HepG2 (cell line): ENCODE measurements at regions not wholly inside any gene's neighbourhood (a gene's known extent, or its start where the extent isn't known, plus 50 kb on each side); places are given as distances from the start of the nearest gene placed in this dataset.
A peak's percentile ranks its signal among the peaks of the same experiment; 100 is the strongest.

ENCODE experiments used
- ARNT2 ChIP-seq: sonication (generic); formaldehyde crosslinking; IDR thresholded peaks from 2 replicates; pipeline ENCODE4 v1.8.0; 2022; ENCODE audit warnings: mild to moderate bottlenecking, low read depth, missing genetic modification reagents, moderate library complexity
- ATF7-NPFF ChIP-seq: sonication (generic); formaldehyde crosslinking; IDR thresholded peaks from 2 replicates; pipeline ENCODE4 v1.8.1; 2023; ENCODE audit warnings: mild to moderate bottlenecking, low read depth, missing genetic modification reagents, moderate library complexity
- FLYWCH1 ChIP-seq: sonication (generic); formaldehyde crosslinking; IDR thresholded peaks from 2 replicates; pipeline ENCODE4 v1.8.1; 2023; ENCODE audit warnings: mild to moderate bottlenecking, missing genetic modification reagents
- HOXA5 ChIP-seq: sonication (generic); formaldehyde crosslinking; IDR thresholded peaks from 2 replicates; pipeline ENCODE4 v1.4.0; 2020; ENCODE audit warnings: missing genetic modification reagents
- MEIS2 ChIP-seq: sonication (generic); formaldehyde crosslinking; IDR thresholded peaks from 2 replicates; pipeline ENCODE4 v1.9.0; 2021; ENCODE audit warnings: mild to moderate bottlenecking, missing genetic modification reagents
- MTF1 ChIP-seq: sonication (generic); formaldehyde crosslinking; IDR thresholded peaks from 2 replicates; pipeline ENCODE4 v1.5.0; 2020; ENCODE audit warnings: missing genetic modification reagents
- NCOA2 ChIP-seq: sonication (generic); formaldehyde crosslinking; IDR thresholded peaks from 2 replicates; pipeline ENCODE4 v1.8.0; 2022; ENCODE audit warnings: inconsistent platforms
- NKX3-1 ChIP-seq: sonication (generic); formaldehyde crosslinking; IDR thresholded peaks from 2 replicates; pipeline ENCODE4 v1.5.0; 2020; ENCODE audit warnings: missing genetic modification reagents
- PHB2 ChIP-seq: fragments of 450-650 bp; IDR thresholded peaks from 2 replicates; pipeline ENCODE4 v1.6.1; 2018; ENCODE audit not compliant: partially characterized antibody
- RFXAP ChIP-seq: sonication (generic); formaldehyde crosslinking; IDR thresholded peaks from 2 replicates; pipeline ENCODE4 v1.4.0; 2020; ENCODE audit warnings: missing genetic modification reagents, borderline replicate concordance
- RORA ChIP-seq: sonication (generic); formaldehyde crosslinking; IDR thresholded peaks from 2 replicates; pipeline ENCODE4 v1.5.0; 2020; ENCODE audit warnings: mild to moderate bottlenecking, missing genetic modification reagents, moderate library complexity
- ZNF354B ChIP-seq: sonication (generic); formaldehyde crosslinking; IDR thresholded peaks from 2 replicates; pipeline ENCODE4 v1.8.0; 2022; ENCODE audit warnings: mild to moderate bottlenecking, missing genetic modification reagents
- ZNF672 ChIP-seq: sonication (generic); formaldehyde crosslinking; IDR thresholded peaks from 2 replicates; pipeline ENCODE4 v1.8.1; 2022; ENCODE audit warnings: missing genetic modification reagents
- TF ChIP-seq, protein P1 (sequence below): IDR thresholded peaks from 2 replicates; pipeline ENCODE4 v1.6.1; 2016; ENCODE audit warnings: low read depth
- TF ChIP-seq, protein P2 (sequence below): sonication (generic); formaldehyde crosslinking; IDR thresholded peaks from 2 replicates; pipeline ENCODE4 v1.4.0; 2020; ENCODE audit warnings: missing genetic modification reagents
- TF ChIP-seq, protein P3 (sequence below): sonication (generic); formaldehyde crosslinking; IDR thresholded peaks from 2 replicates; pipeline ENCODE4 v1.8.0; 2022; ENCODE audit warnings: mild to moderate bottlenecking, missing genetic modification reagents, moderate library complexity
- TF ChIP-seq, protein P4 (sequence below): sonication (generic); formaldehyde crosslinking; IDR thresholded peaks from 2 replicates; pipeline ENCODE4 v1.4.0; 2020; ENCODE audit warnings: missing genetic modification reagents
- TF ChIP-seq, protein P5 (sequence below): sonication (generic); formaldehyde crosslinking; IDR thresholded peaks from 2 replicates; pipeline ENCODE4 v1.9.0; 2021; ENCODE audit warnings: mild to moderate bottlenecking, missing genetic modification reagents

DNA sequence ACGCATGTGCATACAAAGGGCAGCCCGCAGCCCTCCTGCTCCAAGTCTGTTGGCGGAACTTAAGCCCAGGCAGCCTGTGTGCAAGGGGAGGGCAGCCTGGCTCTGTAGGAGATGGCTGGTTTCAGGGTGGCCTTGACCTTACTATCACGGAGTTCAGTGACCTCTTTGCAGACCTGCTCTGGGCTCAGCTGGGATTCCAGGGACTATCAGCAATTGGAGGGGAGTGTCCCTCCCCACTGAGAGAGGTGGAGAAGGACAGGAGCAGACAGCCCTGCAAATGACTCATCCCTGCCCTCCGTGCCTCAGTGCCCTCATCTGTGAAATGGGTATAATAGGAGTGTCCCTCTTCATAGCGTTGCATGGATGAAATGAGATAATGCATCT is 66.2 kb upstream of the DLK1 start (continued):
- TF ChIP-seq, protein P1, sequence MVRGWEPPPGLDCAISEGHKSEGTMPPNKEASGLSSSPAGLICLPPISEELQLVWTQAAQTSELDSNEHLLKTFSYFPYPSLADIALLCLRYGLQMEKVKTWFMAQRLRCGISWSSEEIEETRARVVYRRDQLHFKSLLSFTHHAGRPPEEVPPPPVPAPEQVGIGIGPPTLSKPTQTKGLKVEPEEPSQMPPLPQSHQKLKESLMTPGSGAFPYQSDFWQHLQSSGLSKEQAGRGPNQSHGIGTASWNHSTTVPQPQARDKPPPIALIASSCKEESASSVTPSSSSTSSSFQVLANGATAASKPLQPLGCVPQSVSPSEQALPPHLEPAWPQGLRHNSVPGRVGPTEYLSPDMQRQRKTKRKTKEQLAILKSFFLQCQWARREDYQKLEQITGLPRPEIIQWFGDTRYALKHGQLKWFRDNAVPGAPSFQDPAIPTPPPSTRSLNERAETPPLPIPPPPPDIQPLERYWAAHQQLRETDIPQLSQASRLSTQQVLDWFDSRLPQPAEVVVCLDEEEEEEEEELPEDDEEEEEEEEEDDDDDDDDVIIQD (CRISPR knock-in tag), result no peak
- no peak for TF ChIP-seq RORA (CRISPR knock-in tag)
- TF ChIP-seq, protein P2, sequence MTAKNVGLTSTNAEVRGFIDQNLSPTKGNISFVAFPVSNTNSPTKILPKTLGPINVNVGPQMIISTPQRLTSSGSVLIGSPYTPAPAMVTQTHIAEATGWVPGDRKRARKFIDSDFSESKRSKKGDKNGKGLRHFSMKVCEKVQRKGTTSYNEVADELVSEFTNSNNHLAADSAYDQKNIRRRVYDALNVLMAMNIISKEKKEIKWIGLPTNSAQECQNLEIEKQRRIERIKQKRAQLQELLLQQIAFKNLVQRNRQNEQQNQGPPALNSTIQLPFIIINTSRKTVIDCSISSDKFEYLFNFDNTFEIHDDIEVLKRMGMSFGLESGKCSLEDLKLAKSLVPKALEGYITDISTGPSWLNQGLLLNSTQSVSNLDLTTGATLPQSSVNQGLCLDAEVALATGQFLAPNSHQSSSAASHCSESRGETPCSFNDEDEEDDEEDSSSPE (CRISPR knock-in tag), result no peak
- TF ChIP-seq ARNT2 (CRISPR knock-in tag), result no peak
- TF ChIP-seq ATF7-NPFF, result no peak
- TF ChIP-seq HOXA5 (CRISPR knock-in tag), result no peak
- no peak for TF ChIP-seq MEIS2 (CRISPR knock-in tag)
- no peak for TF ChIP-seq MTF1 (CRISPR knock-in tag)
- no peak for TF ChIP-seq PHB2
- TF ChIP-seq FLYWCH1, result no peak
- TF ChIP-seq RFXAP, result no peak
- TF ChIP-seq ZNF672 (CRISPR knock-in tag), result no peak
- TF ChIP-seq ZNF354B, result no peak
- TF ChIP-seq, protein P3, sequence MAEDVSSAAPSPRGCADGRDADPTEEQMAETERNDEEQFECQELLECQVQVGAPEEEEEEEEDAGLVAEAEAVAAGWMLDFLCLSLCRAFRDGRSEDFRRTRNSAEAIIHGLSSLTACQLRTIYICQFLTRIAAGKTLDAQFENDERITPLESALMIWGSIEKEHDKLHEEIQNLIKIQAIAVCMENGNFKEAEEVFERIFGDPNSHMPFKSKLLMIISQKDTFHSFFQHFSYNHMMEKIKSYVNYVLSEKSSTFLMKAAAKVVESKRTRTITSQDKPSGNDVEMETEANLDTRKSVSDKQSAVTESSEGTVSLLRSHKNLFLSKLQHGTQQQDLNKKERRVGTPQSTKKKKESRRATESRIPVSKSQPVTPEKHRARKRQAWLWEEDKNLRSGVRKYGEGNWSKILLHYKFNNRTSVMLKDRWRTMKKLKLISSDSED, result no peak
- TF ChIP-seq, protein P4, sequence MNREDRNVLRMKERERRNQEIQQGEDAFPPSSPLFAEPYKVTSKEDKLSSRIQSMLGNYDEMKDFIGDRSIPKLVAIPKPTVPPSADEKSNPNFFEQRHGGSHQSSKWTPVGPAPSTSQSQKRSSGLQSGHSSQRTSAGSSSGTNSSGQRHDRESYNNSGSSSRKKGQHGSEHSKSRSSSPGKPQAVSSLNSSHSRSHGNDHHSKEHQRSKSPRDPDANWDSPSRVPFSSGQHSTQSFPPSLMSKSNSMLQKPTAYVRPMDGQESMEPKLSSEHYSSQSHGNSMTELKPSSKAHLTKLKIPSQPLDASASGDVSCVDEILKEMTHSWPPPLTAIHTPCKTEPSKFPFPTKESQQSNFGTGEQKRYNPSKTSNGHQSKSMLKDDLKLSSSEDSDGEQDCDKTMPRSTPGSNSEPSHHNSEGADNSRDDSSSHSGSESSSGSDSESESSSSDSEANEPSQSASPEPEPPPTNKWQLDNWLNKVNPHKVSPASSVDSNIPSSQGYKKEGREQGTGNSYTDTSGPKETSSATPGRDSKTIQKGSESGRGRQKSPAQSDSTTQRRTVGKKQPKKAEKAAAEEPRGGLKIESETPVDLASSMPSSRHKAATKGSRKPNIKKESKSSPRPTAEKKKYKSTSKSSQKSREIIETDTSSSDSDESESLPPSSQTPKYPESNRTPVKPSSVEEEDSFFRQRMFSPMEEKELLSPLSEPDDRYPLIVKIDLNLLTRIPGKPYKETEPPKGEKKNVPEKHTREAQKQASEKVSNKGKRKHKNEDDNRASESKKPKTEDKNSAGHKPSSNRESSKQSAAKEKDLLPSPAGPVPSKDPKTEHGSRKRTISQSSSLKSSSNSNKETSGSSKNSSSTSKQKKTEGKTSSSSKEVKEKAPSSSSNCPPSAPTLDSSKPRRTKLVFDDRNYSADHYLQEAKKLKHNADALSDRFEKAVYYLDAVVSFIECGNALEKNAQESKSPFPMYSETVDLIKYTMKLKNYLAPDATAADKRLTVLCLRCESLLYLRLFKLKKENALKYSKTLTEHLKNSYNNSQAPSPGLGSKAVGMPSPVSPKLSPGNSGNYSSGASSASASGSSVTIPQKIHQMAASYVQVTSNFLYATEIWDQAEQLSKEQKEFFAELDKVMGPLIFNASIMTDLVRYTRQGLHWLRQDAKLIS (CRISPR knock-in tag), result no peak
- peak; percentile 35; the same call in 1 of the 2 replicates for TF ChIP-seq NCOA2
- TF ChIP-seq, protein P5, sequence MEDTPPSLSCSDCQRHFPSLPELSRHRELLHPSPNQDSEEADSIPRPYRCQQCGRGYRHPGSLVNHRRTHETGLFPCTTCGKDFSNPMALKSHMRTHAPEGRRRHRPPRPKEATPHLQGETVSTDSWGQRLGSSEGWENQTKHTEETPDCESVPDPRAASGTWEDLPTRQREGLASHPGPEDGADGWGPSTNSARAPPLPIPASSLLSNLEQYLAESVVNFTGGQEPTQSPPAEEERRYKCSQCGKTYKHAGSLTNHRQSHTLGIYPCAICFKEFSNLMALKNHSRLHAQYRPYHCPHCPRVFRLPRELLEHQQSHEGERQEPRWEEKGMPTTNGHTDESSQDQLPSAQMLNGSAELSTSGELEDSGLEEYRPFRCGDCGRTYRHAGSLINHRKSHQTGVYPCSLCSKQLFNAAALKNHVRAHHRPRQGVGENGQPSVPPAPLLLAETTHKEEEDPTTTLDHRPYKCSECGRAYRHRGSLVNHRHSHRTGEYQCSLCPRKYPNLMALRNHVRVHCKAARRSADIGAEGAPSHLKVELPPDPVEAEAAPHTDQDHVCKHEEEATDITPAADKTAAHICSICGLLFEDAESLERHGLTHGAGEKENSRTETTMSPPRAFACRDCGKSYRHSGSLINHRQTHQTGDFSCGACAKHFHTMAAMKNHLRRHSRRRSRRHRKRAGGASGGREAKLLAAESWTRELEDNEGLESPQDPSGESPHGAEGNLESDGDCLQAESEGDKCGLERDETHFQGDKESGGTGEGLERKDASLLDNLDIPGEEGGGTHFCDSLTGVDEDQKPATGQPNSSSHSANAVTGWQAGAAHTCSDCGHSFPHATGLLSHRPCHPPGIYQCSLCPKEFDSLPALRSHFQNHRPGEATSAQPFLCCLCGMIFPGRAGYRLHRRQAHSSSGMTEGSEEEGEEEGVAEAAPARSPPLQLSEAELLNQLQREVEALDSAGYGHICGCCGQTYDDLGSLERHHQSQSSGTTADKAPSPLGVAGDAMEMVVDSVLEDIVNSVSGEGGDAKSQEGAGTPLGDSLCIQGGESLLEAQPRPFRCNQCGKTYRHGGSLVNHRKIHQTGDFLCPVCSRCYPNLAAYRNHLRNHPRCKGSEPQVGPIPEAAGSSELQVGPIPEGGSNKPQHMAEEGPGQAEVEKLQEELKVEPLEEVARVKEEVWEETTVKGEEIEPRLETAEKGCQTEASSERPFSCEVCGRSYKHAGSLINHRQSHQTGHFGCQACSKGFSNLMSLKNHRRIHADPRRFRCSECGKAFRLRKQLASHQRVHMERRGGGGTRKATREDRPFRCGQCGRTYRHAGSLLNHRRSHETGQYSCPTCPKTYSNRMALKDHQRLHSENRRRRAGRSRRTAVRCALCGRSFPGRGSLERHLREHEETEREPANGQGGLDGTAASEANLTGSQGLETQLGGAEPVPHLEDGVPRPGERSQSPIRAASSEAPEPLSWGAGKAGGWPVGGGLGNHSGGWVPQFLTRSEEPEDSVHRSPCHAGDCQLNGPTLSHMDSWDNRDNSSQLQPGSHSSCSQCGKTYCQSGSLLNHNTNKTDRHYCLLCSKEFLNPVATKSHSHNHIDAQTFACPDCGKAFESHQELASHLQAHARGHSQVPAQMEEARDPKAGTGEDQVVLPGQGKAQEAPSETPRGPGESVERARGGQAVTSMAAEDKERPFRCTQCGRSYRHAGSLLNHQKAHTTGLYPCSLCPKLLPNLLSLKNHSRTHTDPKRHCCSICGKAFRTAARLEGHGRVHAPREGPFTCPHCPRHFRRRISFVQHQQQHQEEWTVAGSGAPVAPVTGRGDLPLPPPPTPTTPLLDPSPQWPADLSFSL (CRISPR knock-in tag), result no peak
- TF ChIP-seq NKX3-1 (CRISPR knock-in tag), result no peak
